Upper lobe of right lung (tissue), 1 donor: ENCODE measurements at regions not wholly inside any gene's neighbourhood (a gene's known extent, or its start where the extent isn't known, plus 50 kb on each side); places are given as distances from the start of the nearest gene placed in this dataset.
A peak's percentile ranks its signal among the peaks of the same experiment; 100 is the strongest.

ENCODE experiments used
- ATAC-seq: fragments of 200-7000 bp; cut with Tn5 transposase; one replicate; pipeline ENCODE4 v1.9.1; 2020; ENCODE audit warnings: mild to moderate bottlenecking, moderate library complexity
- DNase-seq: peaks from one replicate; pipeline ENCODE4 v3.0.0-alpha.2; 2020
- H3K27ac ChIP-seq: fragments of 200-600 bp; one replicate; pipeline ENCODE4 v1.8.0; 2022
- H3K27me3 ChIP-seq: fragments of 200-600 bp; one replicate; pipeline ENCODE4 v1.8.0; 2022; ENCODE audit warnings: mild to moderate bottlenecking
- H3K36me3 ChIP-seq: fragments of 200-600 bp; one replicate; pipeline ENCODE4 v1.8.0; 2022
- H3K4me1 ChIP-seq: fragments of 200-600 bp; one replicate; pipeline ENCODE4 v1.8.0; 2022
- H3K4me3 ChIP-seq: fragments of 200-600 bp; one replicate; pipeline ENCODE4 v1.8.0; 2022; ENCODE audit warnings: mild to moderate bottlenecking
- H3K9me3 ChIP-seq: fragments of 200-600 bp; one replicate; pipeline ENCODE4 v1.8.0; 2022
- intact Hi-C: fragments of 100-400 bp; cut with DNase I; formaldehyde crosslinking; loops from one replicate; pipeline ENCODE4 v1.11.0; 2022
- TF ChIP-seq, protein P1 (sequence below): fragments of 200-600 bp; IDR thresholded peaks from one replicate; pipeline ENCODE4 v1.8.0; 2022; ENCODE audit warnings: antibody characterized with exemption
- donor health status: DM: no; HTN: yes; CAD: no; lungs with severe emphysema.

DNA sequence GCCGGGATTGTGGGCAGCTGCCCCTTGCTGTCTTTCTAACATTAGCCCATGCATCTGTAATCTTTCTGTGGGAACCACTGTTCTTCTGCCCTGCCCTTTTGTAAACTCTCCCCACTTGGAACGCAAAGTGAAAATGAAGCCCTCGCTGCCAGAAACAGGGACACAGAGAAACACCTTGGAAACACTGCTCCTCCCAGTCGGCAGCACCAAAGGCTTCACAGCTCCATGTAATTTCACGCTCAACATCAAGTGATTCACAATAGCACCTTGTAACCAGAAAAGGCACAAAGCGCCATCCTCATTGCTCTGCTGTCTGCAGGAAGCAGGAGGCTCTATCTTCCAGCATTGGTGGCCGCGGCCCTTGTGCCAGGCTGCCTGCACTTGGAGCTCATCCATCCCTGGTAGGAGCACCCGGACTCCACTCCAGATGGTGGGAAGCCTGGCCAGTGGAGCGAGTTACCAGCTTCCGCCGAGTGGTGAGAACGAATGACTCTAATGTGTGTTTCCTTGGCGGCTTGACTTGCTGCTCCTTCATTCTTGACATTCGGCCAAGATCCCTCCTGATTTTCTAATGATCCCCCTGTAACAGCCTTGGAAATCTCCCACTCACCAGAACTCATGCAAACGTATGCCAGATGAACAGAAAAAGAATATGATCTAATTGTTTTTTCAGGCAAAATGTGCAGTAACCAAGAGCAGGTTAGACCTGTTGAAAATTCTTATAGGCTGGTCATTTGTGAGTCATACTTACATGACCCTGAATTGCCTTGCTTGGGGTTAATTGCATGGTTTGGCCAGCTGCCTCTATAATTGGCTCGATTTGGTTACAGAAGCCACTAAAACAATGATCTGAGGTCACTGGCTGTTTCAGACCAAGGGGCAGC lies 169.1 kb upstream of the CDYL start:
- Histone ChIP-seq H3K27ac (no peak overlapping the region), H3K4me1 (no peaks in the 10 kb centered on the region), H3K36me3 (no peaks in the 10 kb centered on the region), H3K9me3 (no peaks in the 10 kb centered on the region), H3K4me3 (no peak overlapping the region), H3K27me3 (no peaks in the 10 kb centered on the region)
- TF ChIP-seq, protein P1, sequence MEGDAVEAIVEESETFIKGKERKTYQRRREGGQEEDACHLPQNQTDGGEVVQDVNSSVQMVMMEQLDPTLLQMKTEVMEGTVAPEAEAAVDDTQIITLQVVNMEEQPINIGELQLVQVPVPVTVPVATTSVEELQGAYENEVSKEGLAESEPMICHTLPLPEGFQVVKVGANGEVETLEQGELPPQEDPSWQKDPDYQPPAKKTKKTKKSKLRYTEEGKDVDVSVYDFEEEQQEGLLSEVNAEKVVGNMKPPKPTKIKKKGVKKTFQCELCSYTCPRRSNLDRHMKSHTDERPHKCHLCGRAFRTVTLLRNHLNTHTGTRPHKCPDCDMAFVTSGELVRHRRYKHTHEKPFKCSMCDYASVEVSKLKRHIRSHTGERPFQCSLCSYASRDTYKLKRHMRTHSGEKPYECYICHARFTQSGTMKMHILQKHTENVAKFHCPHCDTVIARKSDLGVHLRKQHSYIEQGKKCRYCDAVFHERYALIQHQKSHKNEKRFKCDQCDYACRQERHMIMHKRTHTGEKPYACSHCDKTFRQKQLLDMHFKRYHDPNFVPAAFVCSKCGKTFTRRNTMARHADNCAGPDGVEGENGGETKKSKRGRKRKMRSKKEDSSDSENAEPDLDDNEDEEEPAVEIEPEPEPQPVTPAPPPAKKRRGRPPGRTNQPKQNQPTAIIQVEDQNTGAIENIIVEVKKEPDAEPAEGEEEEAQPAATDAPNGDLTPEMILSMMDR: no peak
- DNase-seq: no peak
- no peak for ATAC-seq
- intact Hi-C loops: no loop called here

DNA sequence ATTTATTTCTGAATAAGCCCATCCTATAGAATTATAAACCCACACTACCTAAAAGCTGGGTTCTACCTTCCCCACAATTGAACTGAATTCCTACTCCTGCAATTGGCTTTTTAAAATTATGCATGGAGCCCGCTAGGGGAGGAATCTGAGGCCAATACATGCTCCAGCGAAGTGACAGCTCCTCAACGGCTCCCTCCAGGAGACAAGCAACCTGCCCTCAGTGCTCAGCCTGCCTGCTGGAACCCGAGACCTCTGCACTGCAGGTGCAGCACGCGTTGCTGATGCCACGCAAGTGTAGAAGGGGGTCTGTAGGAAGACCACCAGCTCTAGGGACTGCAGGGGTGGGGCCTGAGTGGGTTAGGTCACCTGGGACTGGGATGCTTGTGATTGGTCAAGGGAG lies 170.2 kb upstream of the CDYL start:
- ATAC-seq (no peak), DNase-seq (no peak)
- intact Hi-C loops: no loop called here
- Histone ChIP-seq H3K9me3 (no peaks in the 10 kb centered on the region), H3K4me1 (no peaks in the 10 kb centered on the region), H3K4me3 (no peak overlapping the region), H3K27me3 (no peaks in the 10 kb centered on the region), H3K27ac (no peak overlapping the region), H3K36me3 (no peaks in the 10 kb centered on the region)
- TF ChIP-seq, protein P1: no peak

DNA sequence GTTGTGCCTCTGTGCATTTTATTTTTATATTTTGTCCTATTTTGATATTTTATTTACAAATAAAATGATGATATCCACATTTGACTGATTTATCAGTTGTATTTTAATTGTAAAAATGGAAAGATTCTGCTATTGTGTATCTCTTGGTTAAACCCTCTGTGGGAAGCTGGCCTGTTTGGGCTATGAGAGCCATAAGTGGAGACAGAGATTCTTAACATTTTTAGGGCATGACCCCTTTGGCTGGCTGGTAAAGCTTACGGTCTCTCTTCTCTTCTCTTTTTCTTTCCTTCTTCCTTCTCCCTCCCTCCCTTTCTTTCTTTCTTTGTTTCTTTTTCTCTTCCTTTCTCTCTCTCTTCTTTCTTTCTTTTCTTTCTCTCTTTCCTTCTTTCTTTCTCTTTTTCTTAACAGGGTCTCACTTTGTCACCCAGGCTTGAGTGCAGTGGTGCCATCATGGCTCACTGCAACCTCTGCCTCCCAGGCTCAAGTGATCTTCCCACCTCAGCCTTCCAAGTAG lies 172.3 kb upstream of the CDYL start:
- no peaks in the 10 kb centered on the region for H3K36me3 ChIP-seq
- H3K4me1 ChIP-seq: no peaks in the 10 kb centered on the region
- H3K4me3 ChIP-seq: no peak overlapping the region
- DNase-seq: no peak
- no peaks in the 10 kb centered on the region for H3K27me3 ChIP-seq
- TF ChIP-seq, protein P1: no peak
- H3K27ac ChIP-seq: no peak overlapping the region
- ATAC-seq: no peak
- H3K9me3 ChIP-seq: no peaks in the 10 kb centered on the region
- intact Hi-C loops: no loop called here

DNA sequence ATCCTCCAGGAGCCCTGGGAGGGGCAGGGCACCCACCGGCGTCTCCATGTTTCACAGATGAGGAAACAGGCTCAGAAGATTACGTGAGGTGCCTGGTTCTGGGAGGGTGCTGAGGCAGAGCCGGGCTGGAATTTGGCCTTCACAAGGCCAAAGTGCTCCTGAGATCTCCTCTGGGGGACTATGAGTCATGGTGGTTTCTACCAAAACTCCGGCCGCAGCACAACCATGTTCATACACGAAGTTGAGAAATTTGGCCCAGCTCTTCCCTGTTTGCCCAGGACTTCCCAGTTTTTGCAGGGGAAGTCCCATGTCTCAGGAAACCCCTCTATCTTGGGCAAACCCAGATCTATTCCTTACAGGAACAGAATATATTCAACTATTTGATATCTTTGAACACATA lies 172.9 kb upstream of the CDYL start:
- Histone ChIP-seq H3K9me3 (no peaks in the 10 kb centered on the region), H3K27ac (no peak overlapping the region), H3K4me3 (no peak overlapping the region), H3K4me1 (no peaks in the 10 kb centered on the region), H3K36me3 (no peaks in the 10 kb centered on the region), H3K27me3 (no peaks in the 10 kb centered on the region)
- TF ChIP-seq, protein P1: no peak
- ATAC-seq (peak; percentile 90), DNase-seq (peak; percentile 74)
- intact Hi-C loops: no loop called here

DNA sequence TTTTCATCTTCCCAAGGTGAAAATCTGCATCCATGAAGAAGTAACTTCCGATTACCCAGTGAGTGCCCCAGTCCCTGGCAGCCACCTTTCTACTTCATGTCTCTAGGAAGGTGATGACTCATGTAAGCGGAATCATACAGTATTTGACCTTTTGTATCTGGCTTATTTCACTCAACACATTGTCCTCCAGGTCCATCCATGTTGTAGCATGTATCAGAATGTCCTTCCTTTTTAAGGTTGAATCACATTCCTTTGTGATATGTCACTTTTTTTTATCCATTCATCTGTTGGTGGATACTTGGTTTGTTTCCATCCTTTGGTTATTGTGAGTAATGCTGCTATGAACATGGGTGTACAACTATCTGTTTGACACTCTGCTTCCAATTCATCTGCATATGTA lies 176.3 kb upstream of the CDYL start:
- intact Hi-C loops: no loop called here
- H3K27ac ChIP-seq: no peak overlapping the region
- ATAC-seq: no peak
- DNase-seq: no peak
- no peak overlapping the region for H3K4me3 ChIP-seq
- no peaks in the 10 kb centered on the region for H3K9me3 ChIP-seq
- H3K4me1 ChIP-seq: no peaks in the 10 kb centered on the region
- no peaks in the 10 kb centered on the region for H3K27me3 ChIP-seq
- TF ChIP-seq, protein P1: no peak
- H3K36me3 ChIP-seq: no peaks in the 10 kb centered on the region
